ENCODE measurements at regions not wholly inside any gene's neighbourhood (a gene's known extent, or its start where the extent isn't known, plus 50 kb on each side); places are given as distances from the start of the nearest gene placed in this dataset.

- no peak overlapping the region for H3K27ac ChIP-seq
- intact Hi-C loops (cut with DNase I; ENCODE audit: low total_unique reads), result no loop called here
- DNase-seq, result no peak
- no peak for TF ChIP-seq EP300 (IDR thresholded peaks at IDR 0.05)
- TF ChIP-seq POLR2AphosphoS5 (IDR thresholded peaks at IDR 0.05), result no peak
- no peak for TF ChIP-seq POLR2A (IDR thresholded peaks at IDR 0.05)
- TF ChIP-seq CTCF (IDR thresholded peaks at IDR 0.05), result no peak
- peaks cover 0 to 35% (median 14%) of the 10 kb centered on the region in 4 donors for H3K9me3 ChIP-seq
- H3K4me3 ChIP-seq, result no peak overlapping the region
- H3K4me1 ChIP-seq, result no peaks in the 10 kb centered on the region
- H3K27me3 ChIP-seq, result no peaks in the 10 kb centered on the region
- no peaks in the 10 kb centered on the region for H3K36me3 ChIP-seq
These were observed 408.5 kb upstream of the NEGR1 start for GRCh38 chr1:72690871-72691270.

DNA sequence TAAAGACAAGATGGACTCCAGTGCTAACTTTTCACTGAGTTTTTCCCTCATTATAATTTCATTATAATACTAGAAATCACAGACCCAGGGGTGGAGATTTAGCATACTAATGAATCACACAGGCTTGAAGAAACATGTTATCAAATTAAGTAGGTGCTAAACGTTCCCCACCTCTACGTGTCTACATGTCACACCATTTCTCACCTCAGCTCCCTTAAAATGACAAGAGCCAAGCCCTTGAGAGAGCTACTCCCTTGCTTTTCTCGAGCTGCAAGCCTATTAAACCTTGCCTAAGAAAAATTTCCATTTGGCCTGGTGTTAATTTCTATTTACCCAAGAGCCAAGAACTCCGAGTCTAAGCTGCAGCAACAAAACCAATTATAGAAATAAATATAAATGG is 396.3 kb upstream of the NEGR1 start:
- no peak for DNase-seq
- 41 to 54% (median 45%) methylated on average over 4 of the region's 4 CpGs for WGBS, 5 donors
- no peaks in the 10 kb centered on the region for H3K27me3 ChIP-seq
- H3K4me3 ChIP-seq, result no peak overlapping the region
- H3K4me1 ChIP-seq, result no peaks in the 10 kb centered on the region
- no peaks in the 10 kb centered on the region for H3K36me3 ChIP-seq
- H3K27ac ChIP-seq, result no peak overlapping the region
- no peak for TF ChIP-seq POLR2A (IDR thresholded peaks at IDR 0.05)
- TF ChIP-seq CTCF (IDR thresholded peaks at IDR 0.05), result no peak
- TF ChIP-seq POLR2AphosphoS5 (IDR thresholded peaks at IDR 0.05), result no peak
- no peak for TF ChIP-seq EP300 (IDR thresholded peaks at IDR 0.05)
- H3K9me3 ChIP-seq, result no peaks in the 10 kb centered on the region
- intact Hi-C loops (cut with DNase I; ENCODE audit: low total_unique reads), result no loop called here

DNA sequence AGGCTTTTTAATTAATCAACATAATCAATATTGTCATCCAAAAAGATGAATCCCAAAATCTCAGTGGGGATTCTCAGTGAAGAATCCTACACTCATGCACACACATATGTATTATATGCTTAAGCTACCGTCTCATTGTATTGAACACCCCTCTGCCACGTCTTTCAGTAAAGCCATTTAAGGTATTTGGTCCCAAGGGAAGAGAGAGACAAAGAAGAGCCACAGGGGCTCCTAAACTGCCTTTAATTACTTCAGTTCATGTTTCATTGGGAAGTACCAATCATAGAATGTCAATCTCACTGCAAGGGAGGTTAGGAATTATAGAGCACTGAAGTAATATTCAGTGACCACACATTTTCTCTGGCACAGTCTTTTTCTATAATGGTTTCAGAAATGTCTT is 388.6 kb upstream of the NEGR1 start:
- H3K27me3 ChIP-seq, result no peaks in the 10 kb centered on the region
- no peaks in the 10 kb centered on the region for H3K9me3 ChIP-seq
- no peak overlapping the region for H3K27ac ChIP-seq
- intact Hi-C loops (cut with DNase I; ENCODE audit: low total_unique reads), result no loop called here
- no peaks in the 10 kb centered on the region for H3K4me1 ChIP-seq
- 77 to 85% (median 81%) methylated on average over 2 of the region's 2 CpGs for WGBS, 5 donors
- H3K36me3 ChIP-seq, result no peaks in the 10 kb centered on the region
- no peak for DNase-seq
- TF ChIP-seq EP300 (IDR thresholded peaks at IDR 0.05) (no peak), CTCF (IDR thresholded peaks at IDR 0.05) (no peak), POLR2AphosphoS5 (IDR thresholded peaks at IDR 0.05) (no peak), POLR2A (IDR thresholded peaks at IDR 0.05) (no peak)
- no peak overlapping the region for H3K4me3 ChIP-seq

- no peak overlapping the region for H3K4me3 ChIP-seq
- intact Hi-C loops (cut with DNase I; ENCODE audit: low total_unique reads), result no loop called here
These were observed 380.6 kb upstream of the NEGR1 start for GRCh38 chr1:72662918-72663317.

More at GRCh38 chr1:72662918-72663317, 380.6 kb upstream of the NEGR1 start:
- Histone ChIP-seq H3K4me1 (no peaks in the 10 kb centered on the region), H3K27me3 (no peaks in the 10 kb centered on the region), H3K27ac (no peak overlapping the region), H3K9me3 (no peaks in the 10 kb centered on the region), H3K36me3 (no peaks in the 10 kb centered on the region)
- TF ChIP-seq POLR2A (IDR thresholded peaks at IDR 0.05) (no peak), CTCF (IDR thresholded peaks at IDR 0.05) (no peak), POLR2AphosphoS5 (IDR thresholded peaks at IDR 0.05) (no peak), EP300 (IDR thresholded peaks at IDR 0.05) (no peak)
- no peak for DNase-seq
